Heart left ventricle (tissue), 16 donors: ENCODE measurements at regions not wholly inside any gene's neighbourhood (a gene's known extent, or its start where the extent isn't known, plus 50 kb on each side); places are given as distances from the start of the nearest gene placed in this dataset.

Experiments
- ATAC-seq, 4 donors: fragments of 200-7000 bp; cut with Tn5 transposase; one replicate each; pipeline ENCODE4 v1.9.1; 2020 to 2022; ENCODE audit warnings: moderate library complexity in 4 of 4, mild to moderate bottlenecking in 3 of 4, moderate number of reproducible peaks in 1 of 4
- DNase-seq, 5 donors: peaks; one replicate each; pipeline ENCODE4 v3.0.0-alpha.2; 2020
- H3K27ac ChIP-seq, 12 donors: fragments of 200-600 bp; sonication (generic) in 4 of 12; one replicate each; pipeline versions ENCODE4 v1.5.0 to v1.8.0; 2016 to 2022; ENCODE audit warnings: mild to moderate bottlenecking in 2 of 12
- H3K27me3 ChIP-seq, 9 donors: fragments of 200-600 bp; sonication (generic) in 2 of 9; one replicate each; pipeline versions ENCODE4 v1.5.1 to v1.8.0; 2016 to 2022; ENCODE audit warnings: mild to moderate bottlenecking in 3 of 9
- H3K36me3 ChIP-seq, 9 donors: fragments of 200-600 bp; sonication (generic) in 2 of 9; one replicate each; pipeline versions ENCODE4 v1.5.0 to v1.8.0; 2018 to 2022; ENCODE audit warnings: mild to moderate bottlenecking in 2 of 9
- H3K4me1 ChIP-seq, 12 donors: fragments of 200-600 bp; sonication (generic) in 4 of 12; one replicate each; pipeline versions ENCODE4 v1.5.0 to v1.8.0; 2016 to 2022; ENCODE audit warnings: mild to moderate bottlenecking in 3 of 12
- H3K4me3 ChIP-seq, 12 donors: fragments of 200-600 bp; sonication (generic) in 4 of 12; one replicate each; pipeline versions ENCODE4 v1.5.0 to v1.8.0; 2017 to 2022; ENCODE audit warnings: mild to moderate bottlenecking in 9 of 12, moderate library complexity in 4 of 12
- H3K9me3 ChIP-seq, 12 donors: fragments of 200-600 bp; sonication (generic) in 4 of 12; one replicate each; pipeline versions ENCODE4 v1.5.0 to v1.8.0; 2016 to 2022; ENCODE audit warnings: mild to moderate bottlenecking in 1 of 12
- CTCF ChIP-seq, 12 donors: fragments of 200-600 bp; sonication (generic) in 4 of 12; IDR thresholded peaks; one replicate each; pipeline versions ENCODE4 v1.5.0 to v1.8.0; 2018 to 2022; ENCODE audit warnings: antibody characterized with exemption in 12 of 12, mild to moderate bottlenecking in 5 of 12
- POLR2A ChIP-seq, 2 donors: fragments of 450-650 bp; IDR thresholded peaks; one replicate each; pipeline ENCODE4 v1.6.1; 2017; ENCODE audit warnings: antibody characterized with exemption in 2 of 2, mild to moderate bottlenecking in 2 of 2, moderate library complexity in 2 of 2
- WGBS, 4 donors: extraction: QIAGEN DNeasy Blood & Tissue Kit in 2 of 4; methylation state at CpG; one replicate each; pipeline versions ENCODE4 v1.1.5 to v1.1.7; 2013 to 2018; 5-methylcytosine and 5-hydroxymethylcytosine counted together
- intact Hi-C, 10 donors: fragments of 100-400 bp; cut with DNase I; formaldehyde crosslinking; loops; one replicate each; pipeline versions ENCODE4 v1.11.1 to v1.14.2; 2022
- donor health status: ischemic (EF 13 %, LVEDD 7.1; RV severe dilation, severe dysfunction).
- donor health status: healthy with polysubstance abuse.
- donor health status: DM: no; HTN: yes; CAD: no.
- donor health status: DM: no; HTN: no; CAD: no.
- donor health status: ischemic (EF 25% LVEDD 6.9; RV normal size, moderate dysfunction).
- donor health status: ischemic (EF 25% LVEDD 5.7; RV mildly dilated, moderate dysfunction).
- donor health status: healthy.
- donor health status: DM: yes; HTN: yes; CAD: no.
- donor health status: ischemic (EF 35%, LVEDD 5.7; RV mildly dilated, moderate dysfunction).
- donor health status: nonischemic (EF 11% LVEDD 7.7; RV severe dilation, severe dysfunction).
- donor health status: DM: yes; HTN: yes; CAD: no.
- donor health status: PGD.
- donor health status: ischemic (EF 29% LVEDD 5.4; RV normal size, mild dysfunction).
- donor health status: nonischemic (EF 23%, LVEDD 6.1; RV moderate dilation, normal function).

DNA sequence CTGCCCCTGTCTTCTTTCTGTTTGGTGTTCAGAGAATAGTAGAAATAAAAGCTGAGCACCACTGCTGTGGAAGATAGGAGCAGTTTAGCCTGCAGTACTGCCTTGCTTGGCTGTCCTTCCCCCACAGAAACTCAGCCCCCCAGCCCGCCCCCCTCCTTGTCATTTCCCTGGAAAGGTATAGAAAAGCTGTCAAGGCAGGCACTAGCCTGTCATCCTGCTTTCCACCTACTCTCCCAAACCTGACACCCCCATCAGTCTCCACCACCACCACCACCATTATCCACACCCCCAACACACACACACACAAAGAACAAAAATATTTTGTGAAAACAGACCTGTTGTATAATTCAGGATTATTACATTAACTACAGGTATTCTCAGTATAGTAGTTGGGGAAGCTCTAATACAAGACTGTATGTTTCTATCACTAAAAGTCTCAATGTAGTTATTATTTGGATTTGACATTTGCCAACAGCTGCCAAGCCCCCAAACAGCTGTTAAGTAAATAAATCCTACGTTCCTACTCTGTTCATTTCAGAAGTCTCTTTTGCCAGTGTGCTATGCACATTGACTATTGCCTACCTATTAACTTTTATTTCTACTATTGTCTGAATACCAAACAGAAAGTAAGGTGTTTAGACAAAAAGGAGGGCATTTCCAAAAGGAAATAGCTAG, 128.8 kb downstream of the CYB561 start:
- H3K4me1 ChIP-seq = peaks cover 0 to 14% (median 0%) of the 10 kb centered on the region in 12 donors
- ATAC-seq (no peak), DNase-seq (no peak)
- intact Hi-C loops = no loop called here
- no peak for TF ChIP-seq CTCF (IDR thresholded peaks at IDR 0.05)
- no peak for TF ChIP-seq POLR2A (IDR thresholded peaks at IDR 0.05)
- H3K27ac ChIP-seq = no peak overlapping the region
- H3K4me3 ChIP-seq = no peak overlapping the region
- peaks cover 0 to 6% (median 0%) of the 10 kb centered on the region in 9 donors for H3K27me3 ChIP-seq
- H3K9me3 ChIP-seq = peaks cover 0 to under 1% (median 0%) of the 10 kb centered on the region in 12 donors
- WGBS, 4 donors = 78 to 89% (median 83%) methylated on average over 2 of the region's 2 CpGs
- H3K36me3 ChIP-seq = peaks cover 0 to 53% (median 15%) of the 10 kb centered on the region in 9 donors

DNA sequence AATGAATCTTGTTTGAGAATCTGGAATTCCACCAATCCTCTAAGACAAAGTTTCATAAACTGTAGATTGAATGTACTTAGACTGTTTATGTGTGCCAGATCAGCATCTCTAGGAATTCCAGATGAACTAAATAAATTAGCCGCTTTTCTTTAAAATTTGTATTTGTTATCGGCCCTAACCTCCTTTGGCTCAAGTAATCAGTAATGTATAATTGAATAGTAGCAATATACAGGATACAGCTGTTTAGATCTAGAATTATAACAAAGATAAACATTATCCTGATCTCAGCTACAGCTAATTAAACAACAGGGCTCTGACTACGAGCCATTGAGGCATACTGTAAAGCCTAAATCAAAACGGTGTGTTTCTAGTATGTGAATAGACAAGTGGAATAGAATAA, 120.3 kb downstream of the CYB561 start:
- intact Hi-C loops = no loop called here
- TF ChIP-seq CTCF (IDR thresholded peaks at IDR 0.05) (no peak), POLR2A (IDR thresholded peaks at IDR 0.05) (no peak)
- H3K4me3 ChIP-seq = no peak overlapping the region
- WGBS, 4 donors = 94 to 97% (median 95%) methylated on average over 4 of the region's 4 CpGs
- no peak for DNase-seq
- peaks cover 0 to 17% (median 0%) of the 10 kb centered on the region in 9 donors for H3K36me3 ChIP-seq
- no peak overlapping the region for H3K27ac ChIP-seq
- H3K9me3 ChIP-seq = no peaks in the 10 kb centered on the region
- ATAC-seq = no peak
- no peaks in the 10 kb centered on the region for H3K27me3 ChIP-seq
- H3K4me1 ChIP-seq = peaks cover 0 to 3% (median 0%) of the 10 kb centered on the region in 12 donors

DNA sequence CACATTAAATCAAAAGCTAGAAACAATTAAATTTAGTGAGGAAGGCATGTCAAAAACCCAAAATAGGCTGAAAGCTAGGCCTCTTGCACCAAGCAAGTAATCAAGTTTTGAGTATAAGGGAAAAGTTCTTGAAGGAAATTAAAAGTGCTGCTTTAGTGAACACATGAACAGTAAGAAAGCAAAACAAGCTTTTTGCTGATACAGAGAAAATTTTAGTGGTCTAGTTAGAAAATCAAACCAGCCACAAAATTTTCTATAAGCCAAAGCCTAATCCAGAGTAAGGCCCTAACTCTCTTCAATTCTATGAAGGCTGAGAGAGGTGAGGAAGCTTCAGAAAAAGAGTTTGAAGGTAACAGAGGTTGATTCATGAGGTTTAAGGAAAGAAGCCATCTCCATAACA, 116.2 kb downstream of the CYB561 start:
- Histone ChIP-seq H3K27ac (no peak overlapping the region), H3K9me3 (no peaks in the 10 kb centered on the region), H3K4me3 (no peak overlapping the region), H3K36me3 (peaks cover 0 to 4% (median 0%) of the 10 kb centered on the region in 9 donors), H3K27me3 (no peaks in the 10 kb centered on the region), H3K4me1 (peaks cover 0 to 7% (median 0%) of the 10 kb centered on the region in 12 donors)
- TF ChIP-seq CTCF (IDR thresholded peaks at IDR 0.05) = no peak
- no peak for TF ChIP-seq POLR2A (IDR thresholded peaks at IDR 0.05)
- no peak for DNase-seq
- no peak for ATAC-seq
- intact Hi-C loops = no loop called here

DNA sequence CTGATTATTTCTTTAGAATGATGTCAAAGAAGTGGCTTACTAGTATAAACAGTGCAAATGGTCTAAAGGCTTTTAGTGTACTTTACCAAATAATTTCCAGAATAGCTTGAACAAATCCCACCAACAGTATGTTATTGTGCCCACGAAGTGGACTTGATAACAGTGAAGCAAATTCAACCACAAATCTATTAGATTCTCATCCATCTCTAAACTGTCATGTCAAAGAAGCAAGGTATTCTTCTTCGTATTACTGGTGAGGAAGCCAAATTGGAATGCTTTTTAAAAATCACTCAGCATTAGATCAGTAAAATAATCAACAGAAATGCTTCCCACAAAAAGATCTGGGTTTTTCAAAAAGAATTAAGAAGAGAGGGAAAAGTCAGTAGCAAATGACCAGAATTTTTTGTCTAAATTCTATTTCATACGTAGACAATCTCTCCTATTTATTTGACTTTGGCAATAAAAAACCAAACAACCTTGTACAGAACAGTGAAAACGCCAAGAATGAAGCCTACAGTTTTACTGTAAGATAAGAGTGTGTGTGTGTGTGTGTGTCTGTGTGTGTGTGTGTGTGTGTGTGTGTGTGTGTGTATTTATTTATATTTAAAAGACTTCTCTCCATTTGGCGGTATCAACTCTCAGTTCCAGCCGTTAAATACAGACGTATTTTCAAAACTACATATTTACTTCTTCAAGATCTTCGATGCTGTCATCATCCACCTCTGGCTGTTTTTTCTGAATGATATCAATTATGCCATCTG, 114.6 kb downstream of the CYB561 start:
- ATAC-seq (no peak), DNase-seq (no peak)
- Histone ChIP-seq H3K27me3 (no peaks in the 10 kb centered on the region), H3K4me1 (peaks cover 0 to 22% (median 0%) of the 10 kb centered on the region in 12 donors), H3K4me3 (no peak overlapping the region), H3K9me3 (no peaks in the 10 kb centered on the region), H3K27ac (no peak overlapping the region), H3K36me3 (peaks cover 0 to 4% (median 0%) of the 10 kb centered on the region in 9 donors)
- 83 to 90% (median 88%) methylated on average over 8 of the region's 8 CpGs for WGBS, 4 donors
- TF ChIP-seq POLR2A (IDR thresholded peaks at IDR 0.05) (no peak), CTCF (IDR thresholded peaks at IDR 0.05) (no peak)
- intact Hi-C loops = no loop called here
